ENCODE measurements at regions not wholly inside any gene's neighbourhood (a gene's known extent, or its start where the extent isn't known, plus 50 kb on each side); places are given as distances from the start of the nearest gene placed in this dataset.

DNA sequence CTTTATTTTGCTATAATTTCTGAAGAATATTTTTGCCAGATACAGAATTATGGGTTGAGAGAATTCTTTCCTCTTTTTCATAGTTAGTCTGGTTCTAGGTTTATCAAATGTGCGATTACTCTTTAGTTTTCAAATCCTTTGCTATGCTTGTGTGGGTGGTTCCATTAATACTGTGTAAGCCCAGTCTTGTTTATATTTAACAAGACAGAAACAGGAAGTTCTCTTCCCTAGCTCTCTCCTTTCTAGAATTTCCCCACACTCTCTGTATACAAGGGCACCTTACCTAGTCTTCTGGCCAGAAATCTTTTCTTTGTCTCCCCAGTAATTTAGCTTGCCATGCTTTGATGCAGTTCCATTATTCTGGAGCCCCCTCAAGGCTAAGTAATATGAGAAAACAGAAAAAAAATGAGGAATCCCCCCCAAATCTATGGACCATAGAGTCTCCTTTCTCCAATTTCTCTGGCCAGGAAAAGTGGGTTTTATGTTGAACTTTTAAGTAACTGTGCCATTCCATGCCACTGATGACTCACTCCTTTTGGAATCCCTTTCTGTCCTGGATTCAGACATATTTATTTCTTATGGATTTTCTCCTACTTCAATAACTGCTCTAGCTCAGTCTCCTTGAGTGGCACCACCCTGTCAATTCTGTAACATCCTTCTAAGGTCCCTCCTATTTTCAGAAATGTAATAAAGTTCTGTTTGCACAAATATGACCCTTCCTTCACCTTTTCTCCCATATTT lies 1714.1 kb downstream of the EFNA5 start:
- no peak for DNase-seq (ENCODE audit: low read depth in 2 of 3, low spot score in 2 of 3)

DNA sequence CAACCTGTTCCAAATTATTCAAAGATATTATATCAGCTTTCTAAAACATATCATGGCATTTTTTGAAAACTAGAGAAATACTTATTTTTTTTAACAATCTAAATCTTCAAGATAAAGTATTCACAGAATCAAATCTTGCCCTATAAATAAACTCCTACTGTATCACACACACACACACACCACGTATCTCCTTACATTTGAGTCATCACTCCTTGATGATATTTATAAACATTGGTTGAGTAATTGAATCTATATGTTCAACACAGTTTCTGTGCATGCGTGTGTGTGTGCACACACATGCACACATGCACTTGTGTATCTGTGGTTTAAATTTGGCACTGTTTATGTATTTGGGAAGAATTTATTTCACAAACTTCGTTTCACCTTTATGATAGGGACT lies 1716.4 kb downstream of the EFNA5 start:
- DNase-seq (ENCODE audit: low read depth in 2 of 3, low spot score in 2 of 3), result no peak

DNA sequence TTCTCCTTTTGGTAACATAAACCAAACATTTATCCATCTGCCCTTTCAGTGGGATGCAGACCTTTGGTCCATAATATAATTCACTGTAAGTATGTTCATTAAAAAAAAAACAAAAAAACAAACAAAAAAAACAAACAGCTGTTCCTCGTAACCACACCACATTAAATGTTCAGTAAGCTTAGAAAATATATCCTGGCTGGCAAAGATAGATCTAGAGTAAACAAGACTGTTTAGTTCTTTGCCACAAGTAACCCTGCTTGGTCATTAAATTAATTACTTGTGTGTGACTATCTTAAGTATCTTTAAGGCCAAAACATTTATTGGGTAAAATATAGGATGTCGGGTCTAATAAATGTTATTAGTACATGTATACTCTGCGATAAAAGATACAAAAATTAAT lies 1717.1 kb downstream of the EFNA5 start:
- DNase-seq (ENCODE audit: low read depth in 2 of 3, low spot score in 2 of 3), result no peak

DNA sequence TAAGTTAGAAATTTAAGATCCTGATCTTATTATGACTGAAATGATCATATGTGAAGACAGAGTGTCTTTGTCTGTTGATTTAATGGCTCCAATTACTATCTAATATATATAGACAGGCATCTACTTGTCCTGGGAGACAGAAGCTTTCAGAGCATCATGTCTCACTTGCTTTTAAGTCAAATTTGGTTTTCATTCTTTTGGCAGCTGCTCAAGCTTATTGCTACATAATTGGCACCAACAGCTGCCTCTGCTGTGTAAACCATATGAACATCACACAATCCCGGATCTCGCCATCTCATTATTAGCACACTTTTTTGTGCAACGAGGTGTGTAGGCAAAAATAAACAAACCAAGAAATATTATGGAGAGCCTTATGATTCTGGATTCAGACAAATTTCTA lies 1717.9 kb downstream of the EFNA5 start:
- DNase-seq (ENCODE audit: low read depth in 2 of 3, low spot score in 2 of 3), result no peak

DNA sequence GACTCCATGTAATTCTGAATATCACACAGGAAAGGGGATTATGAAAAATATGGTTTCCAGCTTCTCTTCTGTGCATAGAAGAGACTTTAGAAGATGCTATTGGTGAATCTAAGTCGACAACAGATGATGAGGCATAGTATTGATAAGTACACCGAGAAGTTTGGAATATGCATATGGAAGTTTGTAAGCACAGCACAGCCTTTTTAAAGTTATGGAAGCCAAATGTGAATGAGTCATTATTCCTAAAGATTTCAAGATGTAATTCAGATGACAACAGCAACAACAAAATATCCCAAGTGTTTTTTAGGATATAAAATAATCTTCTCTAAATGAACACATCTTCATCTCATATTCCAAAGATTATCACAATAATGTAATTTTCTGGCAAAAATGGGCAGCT lies 1723.3 kb downstream of the EFNA5 start:
- DNase-seq (ENCODE audit: low read depth in 2 of 3, low spot score in 2 of 3), result no peak

DNA sequence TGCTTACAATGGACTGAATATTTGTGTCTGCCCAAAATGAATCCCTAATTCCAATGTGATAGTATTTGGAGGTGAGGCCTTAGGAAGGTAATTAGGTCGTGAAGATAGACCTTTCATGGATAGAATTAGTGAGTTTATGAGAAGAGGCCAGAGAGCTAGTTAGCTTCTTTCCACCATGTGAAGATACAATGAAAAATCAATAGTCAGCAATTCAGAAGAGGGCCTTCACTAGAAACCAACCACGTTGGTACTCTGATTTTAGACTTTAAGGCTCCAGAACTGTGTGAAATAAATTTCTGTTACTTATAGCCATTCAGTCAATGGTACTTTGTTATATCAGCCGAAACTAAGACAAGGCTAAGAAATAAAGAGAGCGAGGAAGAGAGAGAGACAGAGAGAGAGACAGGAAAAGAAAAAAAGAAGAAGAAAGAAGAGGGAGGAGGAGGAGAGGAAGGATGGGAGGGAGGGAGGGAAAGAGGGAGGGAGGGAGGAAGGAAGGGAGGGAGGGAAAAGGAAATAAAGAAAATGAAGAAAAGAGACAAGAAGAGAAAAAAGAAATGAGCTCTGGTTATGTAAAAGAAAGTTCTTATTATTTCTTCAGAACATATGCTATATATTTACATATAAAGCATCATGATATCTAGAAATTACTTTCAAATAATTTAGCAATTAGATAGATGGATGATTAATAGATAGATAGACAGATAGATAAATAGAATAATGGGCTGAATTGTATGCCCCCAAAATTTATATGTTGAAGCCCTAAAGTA lies 1725.3 kb downstream of the EFNA5 start:
- no peak for DNase-seq (ENCODE audit: low read depth in 2 of 3, low spot score in 2 of 3)

DNA sequence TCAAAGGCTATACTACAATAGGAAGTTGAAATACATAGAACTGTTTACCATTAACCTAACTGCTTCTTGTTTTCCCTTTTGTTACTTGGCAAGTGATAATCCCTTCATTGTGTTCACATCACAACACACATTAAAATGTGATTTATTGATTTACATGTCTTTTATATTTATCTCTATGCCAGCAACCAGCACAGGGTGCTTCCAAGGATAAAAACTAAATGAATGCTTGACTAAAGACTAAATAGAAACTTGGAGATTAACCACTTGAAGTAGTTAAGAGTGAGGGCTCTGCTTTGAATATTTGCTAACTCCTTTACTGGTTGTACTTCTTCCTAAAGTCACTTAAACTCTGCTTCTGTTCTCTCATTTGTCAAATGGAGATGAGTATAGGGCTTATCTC lies 1730.6 kb downstream of the EFNA5 start:
- DNase-seq (ENCODE audit: low read depth in 2 of 3, low spot score in 2 of 3), result no peak

DNA sequence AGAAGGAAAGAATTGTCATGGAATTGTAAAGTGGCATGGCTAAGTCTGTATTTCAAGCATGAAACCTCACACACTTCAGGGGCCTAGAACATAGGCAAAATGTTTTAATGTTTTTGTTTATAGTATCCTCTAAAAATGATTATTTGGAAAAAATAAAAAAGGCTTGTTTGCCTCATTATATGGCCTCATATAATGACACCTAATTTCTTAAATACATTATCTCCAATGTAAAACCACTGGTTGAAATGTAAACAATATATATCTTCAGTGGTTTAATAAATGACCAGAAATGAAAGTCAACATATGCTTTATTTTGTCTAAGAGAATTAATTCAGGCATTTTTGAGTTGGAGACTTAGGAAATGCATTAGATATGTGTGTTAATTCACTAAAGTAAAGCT lies 1736.6 kb downstream of the EFNA5 start:
- no peak for DNase-seq (ENCODE audit: low read depth in 2 of 3, low spot score in 2 of 3)

DNA sequence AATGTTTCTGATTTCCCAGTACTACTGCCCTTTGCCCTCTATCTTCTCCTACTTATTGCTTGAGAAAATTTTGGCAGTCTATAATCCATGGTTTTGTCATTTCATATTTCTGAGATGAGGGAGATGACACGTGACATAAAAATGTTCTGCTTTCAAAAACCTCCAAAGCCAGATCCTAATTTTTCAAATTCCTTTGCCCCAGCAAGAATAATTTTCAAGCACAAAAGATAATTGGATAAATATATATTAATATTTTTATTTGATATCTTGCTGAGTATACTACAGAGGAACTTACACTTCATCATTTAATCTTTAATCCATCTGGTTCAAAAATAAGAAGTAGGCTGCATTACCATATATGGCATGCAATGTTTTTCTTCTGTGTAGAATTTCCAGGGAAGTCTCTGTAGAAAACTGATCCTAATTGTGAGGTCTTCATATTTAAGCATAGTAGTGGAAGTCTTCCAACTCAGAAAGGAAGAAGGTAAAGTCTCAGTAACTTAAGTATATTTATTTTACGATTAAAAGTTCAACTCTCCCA lies 1738.8 kb downstream of the EFNA5 start:
- DNase-seq (ENCODE audit: low read depth in 2 of 3, low spot score in 2 of 3), result no peak

DNA sequence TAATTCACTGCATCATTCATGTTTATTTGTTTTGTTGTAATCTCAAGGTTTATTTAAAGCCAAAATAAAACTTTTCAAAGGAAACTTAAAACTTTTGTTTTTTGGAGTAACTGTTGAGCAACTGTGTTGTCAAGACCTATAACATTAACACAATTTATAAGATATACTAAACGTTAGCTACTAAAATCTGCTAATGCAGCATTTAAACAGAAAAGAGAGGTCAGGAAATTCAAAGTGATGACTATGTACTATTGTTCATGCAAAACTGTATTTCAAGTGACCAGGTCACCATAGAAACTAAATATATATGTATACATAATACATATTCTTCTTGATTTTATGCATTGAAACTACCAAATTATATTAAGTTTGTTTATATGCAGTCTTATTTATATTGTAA lies 1740.9 kb downstream of the EFNA5 start:
- no peak for DNase-seq (ENCODE audit: low read depth in 2 of 3, low spot score in 2 of 3)

DNA sequence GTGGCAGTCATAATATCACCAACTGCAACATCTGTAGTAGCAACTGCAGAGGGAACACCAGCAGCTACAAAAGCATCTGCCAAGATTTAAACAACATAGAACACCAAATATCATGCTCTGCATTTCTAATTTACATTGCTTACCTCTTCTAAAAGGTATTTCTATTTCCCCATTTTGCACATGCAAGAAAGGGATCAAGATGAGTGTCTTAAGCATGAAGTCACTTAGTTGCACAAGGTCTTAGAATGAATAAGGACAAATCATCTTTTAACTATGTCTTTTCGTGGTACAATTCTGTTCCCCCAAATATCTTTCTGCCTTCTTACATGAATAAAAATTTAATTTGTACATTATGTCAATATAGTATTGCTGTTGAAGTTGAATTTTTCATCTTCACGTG lies 1746.4 kb downstream of the EFNA5 start:
- no peak for DNase-seq (ENCODE audit: low read depth in 2 of 3, low spot score in 2 of 3)

DNA sequence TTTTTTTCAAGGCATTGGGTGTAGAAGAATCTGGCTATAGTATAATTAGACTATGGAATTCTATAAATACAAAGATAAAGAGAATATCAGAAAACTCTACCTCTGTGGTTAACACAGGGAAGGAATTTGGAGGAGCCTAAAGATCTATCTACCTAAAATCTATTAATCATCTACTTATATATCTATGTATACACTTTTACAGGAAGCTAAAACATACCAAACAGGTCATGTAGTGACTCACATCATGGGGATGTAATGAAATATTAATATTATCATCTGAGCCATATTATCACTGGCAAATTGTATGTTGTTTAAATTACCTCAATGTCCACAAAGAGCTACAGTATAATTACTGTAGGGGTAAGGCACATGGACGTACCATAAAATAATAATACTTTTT lies 1748.2 kb downstream of the EFNA5 start:
- DNase-seq (ENCODE audit: low read depth in 2 of 3, low spot score in 2 of 3), result no peak

DNA sequence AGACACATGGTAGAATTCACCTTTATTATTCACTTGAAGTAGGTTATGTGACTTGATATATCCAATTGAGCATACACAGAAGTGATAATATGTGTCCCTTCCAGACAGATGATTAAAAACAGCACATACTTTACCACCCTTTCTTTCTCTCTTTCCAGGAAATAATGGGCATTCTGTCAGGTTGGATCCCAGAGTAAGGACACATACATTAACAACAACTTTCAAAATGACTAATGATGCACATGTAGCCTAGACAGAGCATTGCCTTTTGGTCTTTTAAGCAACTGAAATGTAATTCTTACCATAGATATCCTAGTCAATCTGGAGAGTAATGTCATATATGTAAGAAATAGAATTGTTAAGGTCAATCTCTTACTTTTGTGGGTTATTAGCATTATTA lies 1748.7 kb downstream of the EFNA5 start:
- no peak for DNase-seq (ENCODE audit: low read depth in 2 of 3, low spot score in 2 of 3)

DNA sequence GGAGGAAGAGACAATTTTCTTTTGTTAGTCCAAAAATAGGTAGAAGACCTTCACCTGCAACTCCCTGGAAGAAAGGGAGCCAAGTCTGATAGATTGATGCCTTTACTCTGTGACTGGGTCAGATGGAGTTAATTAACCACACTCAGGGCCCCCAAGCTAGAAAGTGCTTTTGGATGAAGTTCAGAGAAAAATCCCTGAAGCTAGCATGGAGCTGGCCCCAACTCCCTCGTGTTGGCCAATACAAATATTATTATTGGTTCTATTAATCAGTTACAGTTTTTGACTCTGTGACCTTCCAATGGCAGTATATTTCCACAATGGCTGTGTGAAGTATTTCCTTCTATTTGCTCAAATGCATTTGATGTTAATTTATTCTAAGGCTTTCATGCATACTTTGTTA lies 1753.5 kb downstream of the EFNA5 start:
- no peak for DNase-seq (ENCODE audit: low read depth in 2 of 3, low spot score in 2 of 3)

DNA sequence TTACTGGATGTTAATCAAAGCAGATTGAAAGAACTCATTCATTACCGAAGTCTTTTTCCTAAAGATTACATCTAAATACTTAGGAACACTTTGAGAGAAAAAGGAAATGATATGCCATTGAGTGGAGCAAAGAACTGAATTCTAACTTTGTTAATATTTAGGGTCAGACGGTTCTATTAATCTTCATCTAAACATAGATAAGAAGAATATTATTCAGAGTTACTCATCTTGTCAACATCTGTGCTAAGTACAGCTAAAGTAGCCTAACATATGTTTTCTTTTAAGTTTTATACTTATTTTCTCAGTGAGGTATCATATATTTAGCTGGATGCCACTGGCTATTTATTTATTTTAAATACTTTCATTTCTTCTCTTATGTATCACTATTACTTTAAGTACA lies 1763.7 kb downstream of the EFNA5 start:
- DNase-seq (ENCODE audit: low read depth in 2 of 3, low spot score in 2 of 3), result no peak

DNA sequence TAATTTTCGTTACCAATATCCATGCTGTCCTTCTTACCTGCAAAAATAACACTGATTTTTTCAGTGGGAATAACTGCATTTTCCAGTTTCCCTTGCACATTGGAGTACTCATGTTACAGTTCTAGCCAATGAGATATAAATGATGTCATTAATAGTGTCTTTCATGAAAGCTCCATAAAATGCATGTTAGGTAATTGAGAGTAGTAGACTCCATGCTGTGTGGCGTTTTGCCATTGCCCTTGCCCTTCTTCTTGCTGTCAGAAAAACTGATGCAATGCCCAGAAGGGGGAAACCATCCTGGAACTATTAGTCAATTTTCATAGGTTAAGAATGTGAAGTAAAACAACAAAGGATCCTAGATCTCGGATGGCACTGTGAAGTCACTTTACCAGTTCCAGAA lies 1765.3 kb downstream of the EFNA5 start:
- no peak for DNase-seq (ENCODE audit: low read depth in 2 of 3, low spot score in 2 of 3)

DNA sequence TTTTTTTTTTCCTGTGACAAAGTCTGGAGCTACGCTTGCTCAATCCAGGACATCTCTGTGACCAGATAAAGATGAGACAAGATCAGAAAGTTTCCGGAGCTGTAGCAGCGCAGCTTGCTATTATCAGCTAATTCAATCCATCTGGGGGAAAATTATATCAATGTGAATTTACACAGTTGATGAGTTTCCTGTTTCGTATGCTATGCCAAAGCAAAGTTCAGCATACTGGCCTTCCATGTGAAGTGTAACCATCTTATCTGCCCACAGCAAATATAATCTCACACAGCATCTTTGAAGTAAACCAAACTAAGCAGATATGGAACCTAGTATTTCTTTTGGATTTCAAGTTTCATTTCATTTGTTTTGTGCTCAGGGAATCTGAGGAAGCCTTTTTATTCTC lies 1767.7 kb downstream of the EFNA5 start:
- DNase-seq (ENCODE audit: low read depth in 2 of 3, low spot score in 2 of 3), result no peak

DNA sequence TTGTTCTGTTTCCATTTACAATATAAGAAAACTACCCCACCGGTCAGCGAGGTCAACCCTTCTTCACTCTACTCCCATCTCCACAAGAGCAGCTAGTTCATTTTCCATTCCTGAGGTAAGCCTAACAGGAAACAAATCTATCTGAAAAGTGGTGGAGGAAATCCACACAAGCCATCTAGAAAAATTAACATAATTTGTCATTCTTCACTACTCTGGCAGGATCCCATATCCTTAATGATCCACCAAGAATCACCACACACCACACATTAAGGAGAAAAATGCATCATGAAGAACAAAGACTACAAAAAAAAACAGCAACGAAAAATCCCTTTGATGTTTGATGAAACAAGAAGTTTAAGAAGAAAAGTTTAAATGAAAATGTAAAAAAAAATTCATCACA lies 1771.0 kb downstream of the EFNA5 start:
- no peak for DNase-seq (ENCODE audit: low read depth in 2 of 3, low spot score in 2 of 3)

DNA sequence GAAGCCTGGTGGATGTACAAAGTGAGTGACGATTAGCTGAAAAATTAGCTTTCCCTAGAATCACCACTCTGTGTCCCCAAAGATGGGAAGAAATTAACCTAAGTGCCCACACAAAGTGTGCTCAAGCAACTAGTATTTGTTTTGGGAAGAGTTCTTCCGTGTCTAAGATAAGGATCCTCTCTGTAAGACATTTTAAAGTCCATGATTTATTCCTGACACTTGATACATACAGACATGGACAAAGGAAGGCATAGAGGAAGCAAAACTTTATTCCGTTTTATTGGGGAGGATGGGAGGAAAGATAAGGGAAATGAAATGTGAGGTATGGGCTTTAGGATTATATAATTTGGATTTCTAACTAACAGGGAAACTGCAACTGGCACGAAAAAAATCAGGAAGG lies 1772.6 kb downstream of the EFNA5 start:
- no peak for DNase-seq (ENCODE audit: low read depth in 2 of 3, low spot score in 2 of 3)

DNA sequence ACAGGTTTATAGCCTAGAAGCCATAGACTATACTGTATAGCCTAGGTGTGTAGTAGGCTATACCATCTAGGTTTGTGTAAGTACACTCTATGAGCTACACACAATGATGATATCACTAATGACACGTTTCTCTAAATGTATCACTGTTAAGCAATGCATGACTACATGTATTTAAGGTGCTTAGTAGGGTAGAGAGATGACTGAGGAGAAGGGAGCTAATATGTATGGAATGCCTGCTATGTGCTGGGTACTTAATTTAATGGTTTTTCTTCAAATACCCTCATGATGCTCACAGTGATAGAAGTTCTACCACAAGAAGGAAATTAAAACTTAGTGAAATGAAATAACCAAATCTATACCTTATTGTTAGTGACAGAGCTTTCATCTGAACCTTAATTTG lies 1785.5 kb downstream of the EFNA5 start:
- no peak for DNase-seq (ENCODE audit: low read depth in 2 of 3, low spot score in 2 of 3)

DNA sequence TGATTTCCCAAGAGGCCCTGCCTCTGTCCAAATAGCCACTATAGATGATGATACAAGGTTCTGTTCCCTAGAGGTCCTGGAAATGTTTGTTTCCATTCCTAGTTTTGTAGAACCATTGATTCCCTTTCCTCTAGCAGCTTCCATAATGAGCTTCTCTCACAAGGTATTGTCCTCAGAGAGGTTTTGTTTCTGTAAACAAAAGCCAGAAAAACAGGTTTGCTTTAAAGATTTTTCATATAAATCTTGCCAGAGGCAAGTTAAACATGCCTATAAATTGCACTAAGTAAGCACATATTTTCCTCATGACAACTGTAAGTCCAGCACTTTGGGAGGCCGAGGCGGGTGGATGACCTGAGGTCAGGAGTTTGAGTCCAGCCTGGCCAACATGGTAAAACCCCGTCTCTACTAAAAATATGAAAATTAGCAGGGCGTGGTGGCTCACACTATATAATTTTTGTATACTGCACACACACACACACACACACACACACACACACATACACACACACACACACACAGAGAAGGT lies 1787.7 kb downstream of the EFNA5 start:
- no peak for DNase-seq (ENCODE audit: low read depth in 2 of 3, low spot score in 2 of 3)

DNA sequence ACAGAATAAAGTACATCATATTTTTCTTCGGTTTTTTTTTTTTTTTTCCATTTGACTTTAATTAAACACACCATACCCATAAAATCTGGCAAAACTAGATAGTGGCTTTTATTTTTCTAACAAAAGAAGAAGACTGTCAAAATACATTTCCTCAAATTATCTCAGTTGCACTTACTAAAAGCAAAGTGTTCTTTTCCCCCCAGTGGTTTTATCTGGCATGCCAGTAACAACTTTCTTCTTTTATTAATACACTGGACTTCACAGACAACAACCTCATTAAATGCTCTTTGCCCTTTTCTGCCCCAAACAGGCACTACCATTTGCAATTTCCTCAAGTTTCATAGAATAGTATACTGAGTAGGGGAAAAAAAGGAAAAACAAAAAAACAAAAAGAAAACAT lies 1792.3 kb downstream of the EFNA5 start:
- no peak for DNase-seq (ENCODE audit: low read depth in 2 of 3, low spot score in 2 of 3)
